Tibial artery (tissue), 4 donors: ENCODE measurements at regions not wholly inside any gene's neighbourhood (a gene's known extent, or its start where the extent isn't known, plus 50 kb on each side); places are given as distances from the start of the nearest gene placed in this dataset.

Source experiments
- DNase-seq, 2 donors: peaks; one replicate each; pipeline ENCODE4 v3.0.0-alpha.2; 2019
- H3K27ac ChIP-seq, 2 donors: fragments of 200-600 bp; sonication (generic) in 1 of 2; 1 replicate in 1 of 2; 2 replicates in 1 of 2; pipeline ENCODE4 v1.5.1; 2018 to 2019; ENCODE audit warnings: mild to moderate bottlenecking in 1 of 2
- H3K27me3 ChIP-seq, 2 donors: fragments of 200-600 bp; sonication (generic) in 1 of 2; one replicate each; pipeline versions ENCODE4 v1.5.1 to v1.6.0; 2016 to 2019
- H3K36me3 ChIP-seq, 3 donors: fragments of 200-600 bp; sonication (generic) in 2 of 3; one replicate each; pipeline ENCODE4 v1.5.1; 2016 to 2019; ENCODE audit warnings: mild to moderate bottlenecking in 2 of 3
- H3K4me1 ChIP-seq, 4 donors: fragments of 200-600 bp; sonication (generic) in 2 of 4; 1 replicate in 3 of 4; 2 replicates in 1 of 4; pipeline ENCODE4 v1.5.1; 2016 to 2019
- H3K4me3 ChIP-seq, 2 donors: fragments of 200-600 bp; sonication (generic) in 1 of 2; 1 replicate in 1 of 2; 2 replicates in 1 of 2; pipeline ENCODE4 v1.5.1; 2018 to 2019; ENCODE audit warnings: mild to moderate bottlenecking in 2 of 2
- H3K9me3 ChIP-seq, 3 donors: fragments of 200-600 bp; sonication (generic) in 1 of 3; one replicate each; pipeline ENCODE4 v1.5.1; 2016 to 2019
- intact Hi-C: fragments of 100-400 bp; cut with DNase I; formaldehyde crosslinking; loops from one replicate; pipeline ENCODE4 v1.15.0; 2023; ENCODE audit warnings: low total_unique reads
- TF ChIP-seq, protein P1 (sequence below), 2 experiments: fragments of 200-600 bp in 1 of 2; fragments of 450-650 bp in 1 of 2; IDR thresholded peaks; one replicate each; pipeline ENCODE4 v1.5.1; 2017 to 2019; ENCODE audit warnings: antibody characterized with exemption in 2 of 2, mild to moderate bottlenecking in 1 of 2, moderate library complexity in 1 of 2

DNA sequence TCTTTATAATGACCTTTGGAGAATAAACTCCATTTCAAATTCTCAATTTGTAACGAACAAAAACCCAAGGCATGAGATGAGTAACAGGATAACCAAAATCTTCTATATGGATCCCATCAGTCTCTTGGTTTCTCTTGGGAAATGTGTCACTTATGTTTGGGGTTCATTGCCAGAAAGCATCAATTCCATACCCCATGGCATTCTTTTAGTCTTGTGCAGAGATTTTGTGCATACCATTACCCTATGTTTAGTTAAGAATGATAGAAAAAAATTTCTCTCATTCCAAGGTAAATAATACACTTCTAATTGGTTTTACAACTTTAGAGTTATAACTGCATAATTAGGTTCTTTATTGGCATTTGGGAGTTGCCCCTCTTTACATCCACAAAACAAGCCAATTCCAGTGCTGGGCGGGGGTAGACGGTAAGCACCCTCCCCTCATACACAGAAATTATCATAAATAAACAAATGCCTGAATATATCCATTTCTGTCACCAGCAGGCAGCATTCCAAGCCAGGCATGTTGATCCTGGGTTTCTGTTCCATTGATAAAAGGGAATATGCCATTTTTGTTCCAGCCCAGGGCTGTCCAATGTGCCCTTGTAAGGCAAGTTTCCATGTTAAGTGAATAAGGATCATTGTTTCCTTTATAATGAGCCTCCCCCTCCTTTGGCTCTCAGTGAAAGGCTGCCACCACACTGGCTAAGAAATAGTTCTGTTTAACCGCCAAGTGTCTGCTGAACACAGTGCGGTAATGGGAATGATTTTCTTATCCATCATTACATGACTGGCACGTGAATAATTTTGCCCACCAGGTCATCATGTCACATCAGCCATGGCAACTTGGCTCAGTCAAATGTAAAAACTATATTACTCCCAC is 680.1 kb upstream of the ZEB2 start:
- intact Hi-C loops = no loop called here
- H3K4me3 ChIP-seq = no peak overlapping the region
- TF ChIP-seq, protein P1, sequence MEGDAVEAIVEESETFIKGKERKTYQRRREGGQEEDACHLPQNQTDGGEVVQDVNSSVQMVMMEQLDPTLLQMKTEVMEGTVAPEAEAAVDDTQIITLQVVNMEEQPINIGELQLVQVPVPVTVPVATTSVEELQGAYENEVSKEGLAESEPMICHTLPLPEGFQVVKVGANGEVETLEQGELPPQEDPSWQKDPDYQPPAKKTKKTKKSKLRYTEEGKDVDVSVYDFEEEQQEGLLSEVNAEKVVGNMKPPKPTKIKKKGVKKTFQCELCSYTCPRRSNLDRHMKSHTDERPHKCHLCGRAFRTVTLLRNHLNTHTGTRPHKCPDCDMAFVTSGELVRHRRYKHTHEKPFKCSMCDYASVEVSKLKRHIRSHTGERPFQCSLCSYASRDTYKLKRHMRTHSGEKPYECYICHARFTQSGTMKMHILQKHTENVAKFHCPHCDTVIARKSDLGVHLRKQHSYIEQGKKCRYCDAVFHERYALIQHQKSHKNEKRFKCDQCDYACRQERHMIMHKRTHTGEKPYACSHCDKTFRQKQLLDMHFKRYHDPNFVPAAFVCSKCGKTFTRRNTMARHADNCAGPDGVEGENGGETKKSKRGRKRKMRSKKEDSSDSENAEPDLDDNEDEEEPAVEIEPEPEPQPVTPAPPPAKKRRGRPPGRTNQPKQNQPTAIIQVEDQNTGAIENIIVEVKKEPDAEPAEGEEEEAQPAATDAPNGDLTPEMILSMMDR (IDR thresholded peaks at IDR 0.05) = no peak
- no peaks in the 10 kb centered on the region for H3K9me3 ChIP-seq
- no peak for DNase-seq
- H3K27me3 ChIP-seq = no peaks in the 10 kb centered on the region
- no peaks in the 10 kb centered on the region for H3K4me1 ChIP-seq
- no peak overlapping the region for H3K27ac ChIP-seq
- no peaks in the 10 kb centered on the region for H3K36me3 ChIP-seq

GRCh38 chr2:145199042-145199441 is 679.1 kb upstream of the ZEB2 start:
- H3K9me3 ChIP-seq = no peaks in the 10 kb centered on the region
- H3K4me1 ChIP-seq = no peaks in the 10 kb centered on the region
- H3K4me3 ChIP-seq = no peak overlapping the region
- no peaks in the 10 kb centered on the region for H3K27me3 ChIP-seq
- no peaks in the 10 kb centered on the region for H3K36me3 ChIP-seq
- no peak for DNase-seq
- no peak overlapping the region for H3K27ac ChIP-seq
- TF ChIP-seq, protein P1 (IDR thresholded peaks at IDR 0.05) = no peak
- intact Hi-C loops = no loop called here

DNA sequence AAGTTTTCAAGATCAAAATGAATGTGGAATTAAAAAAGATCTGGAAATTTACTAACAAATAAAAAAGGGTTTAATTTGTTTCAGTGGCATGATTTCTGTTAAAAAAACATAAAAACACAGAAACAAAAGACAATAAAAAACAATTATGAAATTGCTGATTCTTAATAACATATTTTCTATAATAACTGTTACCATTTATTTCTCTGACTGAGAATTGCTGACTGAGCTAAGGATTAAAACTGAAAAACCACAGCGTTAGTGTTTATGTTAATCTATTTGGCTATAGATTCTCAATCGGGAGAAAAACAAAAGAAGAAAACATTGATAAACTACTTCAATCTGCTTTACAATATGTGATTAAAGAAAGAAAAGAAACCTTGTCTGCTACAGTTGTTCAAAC is 678.6 kb upstream of the ZEB2 start:
- intact Hi-C loops = no loop called here
- no peak for DNase-seq
- Histone ChIP-seq H3K27me3 (no peaks in the 10 kb centered on the region), H3K9me3 (no peaks in the 10 kb centered on the region), H3K27ac (no peak overlapping the region), H3K4me1 (no peaks in the 10 kb centered on the region), H3K36me3 (no peaks in the 10 kb centered on the region), H3K4me3 (no peak overlapping the region)
- TF ChIP-seq, protein P1 (IDR thresholded peaks at IDR 0.05) = no peak

DNA sequence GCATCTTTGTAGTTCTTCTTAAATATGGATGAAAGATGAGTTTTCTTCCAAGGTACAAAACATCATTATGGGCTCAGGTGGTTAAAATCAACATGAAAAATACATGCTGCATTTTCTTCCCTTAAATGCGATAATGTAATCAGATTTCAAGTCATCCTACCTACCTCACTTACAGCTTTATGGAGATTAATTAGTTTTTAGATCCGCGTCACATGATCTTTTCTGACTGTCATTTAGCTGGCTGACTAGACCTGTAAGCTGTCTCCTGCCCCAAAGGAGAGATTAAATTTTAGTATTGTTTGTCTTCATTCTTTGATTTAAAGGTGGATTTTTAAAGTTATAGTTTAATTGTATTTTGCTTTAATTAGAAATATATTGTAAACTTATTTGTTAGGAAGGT is 678.0 kb upstream of the ZEB2 start:
- Histone ChIP-seq H3K27me3 (no peaks in the 10 kb centered on the region), H3K4me1 (no peaks in the 10 kb centered on the region), H3K27ac (no peak overlapping the region), H3K4me3 (no peak overlapping the region), H3K36me3 (no peaks in the 10 kb centered on the region), H3K9me3 (no peaks in the 10 kb centered on the region)
- intact Hi-C loops = no loop called here
- TF ChIP-seq, protein P1 (IDR thresholded peaks at IDR 0.05) = no peak
- no peak for DNase-seq

GRCh38 chr2:145194673-145195072 is 674.8 kb upstream of the ZEB2 start:
- no peaks in the 10 kb centered on the region for H3K4me1 ChIP-seq
- H3K4me3 ChIP-seq = no peak overlapping the region
- TF ChIP-seq, protein P1 (IDR thresholded peaks at IDR 0.05) = no peak
- no peaks in the 10 kb centered on the region for H3K9me3 ChIP-seq
- H3K27me3 ChIP-seq = no peaks in the 10 kb centered on the region
- intact Hi-C loops = no loop called here
- no peak for DNase-seq
- H3K27ac ChIP-seq = no peak overlapping the region
- H3K36me3 ChIP-seq = no peaks in the 10 kb centered on the region
